T-helper 1 cell (primary cell): ENCODE measurements at regions not wholly inside any gene's neighbourhood (a gene's known extent, or its start where the extent isn't known, plus 50 kb on each side); places are given as distances from the start of the nearest gene placed in this dataset.
"Not testable (repeated sequence)": the region's sequence is repeated elsewhere in the genome, so short reads cannot be mapped to it uniquely, and the experiment has no call there.

Source experiments
- DNase-seq, 5 donors: peaks; one replicate each; pipeline ENCODE4 v3.0.0-alpha.2; 2012 to 2020

GRCh38 chr18:5717256-5717655 is 173.5 kb upstream of the EPB41L3 start:
- DNase-seq, result no peak

- DNase-seq, result no peak
Observed at GRCh38 chr18:5710676-5711075, 166.9 kb upstream of the EPB41L3 start.

GRCh38 chr18:5710235-5710634 is 166.4 kb upstream of the EPB41L3 start:
- DNase-seq, result no peak

GRCh38 chr18:5709476-5710095 is 165.8 kb upstream of the EPB41L3 start:
- DNase-seq, result no peak

GRCh38 chr18:5707586-5707985 is 163.8 kb upstream of the EPB41L3 start:
- DNase-seq, result no peak

GRCh38 chr18:5705393-5705792 is 161.6 kb upstream of the EPB41L3 start:
- no peak for DNase-seq

GRCh38 chr18:5704847-5705246 is 161.1 kb upstream of the EPB41L3 start:
- no peak for DNase-seq

- DNase-seq, result not testable (repeated sequence)
Observed at GRCh38 chr18:5702016-5702415, 158.2 kb upstream of the EPB41L3 start.

- no peak for DNase-seq
Observed at GRCh38 chr18:5693699-5694294, 150.0 kb upstream of the EPB41L3 start.

GRCh38 chr18:5678779-5679406 is 135.1 kb upstream of the EPB41L3 start:
- no peak for DNase-seq

GRCh38 chr18:5678278-5678677 is 134.5 kb upstream of the EPB41L3 start:
- DNase-seq, result no peak

- DNase-seq, result no peak
Observed at GRCh38 chr18:5673616-5674015, 129.8 kb upstream of the EPB41L3 start.

GRCh38 chr18:5669585-5669984 is 125.8 kb upstream of the EPB41L3 start:
- no peak for DNase-seq

- no peak for DNase-seq
Observed at GRCh38 chr18:5668087-5668715, 124.4 kb upstream of the EPB41L3 start.

- DNase-seq, result no peak
Observed at GRCh38 chr18:5667356-5667755, 123.6 kb upstream of the EPB41L3 start.

GRCh38 chr18:5662586-5663090 is 118.8 kb upstream of the EPB41L3 start:
- DNase-seq, result no peak

- no peak for DNase-seq
Observed at GRCh38 chr18:5661179-5661578, 117.4 kb upstream of the EPB41L3 start.

GRCh38 chr18:5653802-5654201 is 110.0 kb upstream of the EPB41L3 start:
- no peak for DNase-seq

GRCh38 chr18:5651736-5652135 is 107.9 kb upstream of the EPB41L3 start:
- DNase-seq, result no peak

- DNase-seq, result no peak
Observed at GRCh38 chr18:5649439-5649838, 105.6 kb upstream of the EPB41L3 start.

GRCh38 chr18:5646739-5647138 is 102.9 kb upstream of the EPB41L3 start:
- DNase-seq, result no peak

- DNase-seq, result no peak
Observed at GRCh38 chr18:5643288-5643687, 99.5 kb upstream of the EPB41L3 start.

- DNase-seq, result no peak
Observed at GRCh38 chr18:5640939-5641338, 97.1 kb upstream of the EPB41L3 start.

- no peak for DNase-seq
Observed at GRCh38 chr18:5639131-5639530, 95.3 kb upstream of the EPB41L3 start.
